Activated CD8-positive, alpha-beta T cell treated with anti-CD3 and anti-CD28 coated beads for 36 hours (primary cell): ENCODE measurements at regions not wholly inside any gene's neighbourhood (a gene's known extent, or its start where the extent isn't known, plus 50 kb on each side); places are given as distances from the start of the nearest gene placed in this dataset.

Experiments
- ATAC-seq: fragments of 200-7000 bp; cut with Tn5 transposase; one replicate; pipeline ENCODE4 v1.10.0; 2021; ENCODE audit warnings: mild to moderate bottlenecking, moderate library complexity
- CTCF ChIA-PET: fragments of 350-600 bp; sonication (Branson Sonifier 250); formaldehyde crosslinking; loops from one replicate; lab custom pipeline; 2021; ENCODE audit warnings: antibody characterized with exemption; lab: Charles Lee
- POLR2A ChIA-PET: fragments of 350-600 bp; sonication (Branson Sonifier 250); formaldehyde crosslinking; loops from one replicate; lab custom pipeline; 2021; ENCODE audit warnings: antibody characterized with exemption; lab: Charles Lee
- DNase-seq: peaks from one replicate; pipeline ENCODE4 v3.0.0-alpha.2; 2020
- H3K27ac Mint-ChIP-seq: one replicate; pipeline ENCODE4 v1.8.0; 2021; ENCODE audit warnings: mild to moderate bottlenecking, mixed read lengths
- H3K27me3 Mint-ChIP-seq: one replicate; pipeline ENCODE4 v1.8.0; 2021; ENCODE audit warnings: mixed read lengths
- H3K36me3 Mint-ChIP-seq: one replicate; pipeline ENCODE4 v1.8.0; 2021; ENCODE audit warnings: low read depth, mixed read lengths
- H3K4me1 Mint-ChIP-seq: one replicate; pipeline ENCODE4 v1.8.0; 2021; ENCODE audit warnings: low read depth, mixed read lengths
- H3K4me3 Mint-ChIP-seq: one replicate; pipeline ENCODE4 v1.8.0; 2021; ENCODE audit warnings: mild to moderate bottlenecking, moderate library complexity, mixed read lengths
- H3K9me3 Mint-ChIP-seq: one replicate; pipeline ENCODE4 v1.8.0; 2021; ENCODE audit warnings: mixed read lengths
- CTCF ChIP-seq: fragments of 200-600 bp; IDR thresholded peaks from one replicate; pipeline ENCODE4 v1.8.0; 2022; ENCODE audit warnings: antibody characterized with exemption, mild to moderate bottlenecking
- intact Hi-C: fragments of 100-400 bp; cut with micrococcal nuclease; formaldehyde crosslinking; loops from one replicate; pipeline ENCODE4 v1.10.0; 2022

DNA sequence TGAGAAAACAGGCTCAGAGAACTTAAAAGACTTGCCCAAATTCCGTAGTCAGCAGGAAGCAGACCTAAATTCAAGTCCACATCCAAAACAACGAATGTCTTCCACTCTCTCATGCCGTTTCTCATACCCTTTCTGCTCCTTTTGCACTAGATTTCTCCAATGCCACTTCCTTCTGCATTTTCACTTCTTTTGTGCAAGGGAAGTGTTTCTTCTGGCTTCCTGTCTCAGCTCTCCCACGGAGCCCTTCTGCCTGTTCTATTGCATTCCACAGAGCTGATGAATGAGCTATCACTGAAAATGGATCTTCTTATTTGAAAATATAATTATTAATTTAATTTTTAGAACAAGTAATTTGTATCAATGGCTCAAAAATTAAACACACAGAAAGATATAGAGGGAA lies 56.1 kb upstream of the STK24 start:
- H3K27ac Mint-ChIP-seq, result no peak overlapping the region
- CTCF ChIA-PET, result interaction anchor here (1.0 to 2.4 kb wide), 3 partner anchors 20 to 188 kb away, joined by 3 to 11 read pairs (median 5); no protein-coding TSS in a partner anchor
- TF ChIP-seq CTCF, result no peak
- intact Hi-C loops, result no loop called here
- no peaks in the 10 kb centered on the region for H3K9me3 Mint-ChIP-seq
- H3K27me3 Mint-ChIP-seq, result no peaks in the 10 kb centered on the region
- POLR2A ChIA-PET, result no interaction called here
- no peaks in the 10 kb centered on the region for H3K4me1 Mint-ChIP-seq
- H3K36me3 Mint-ChIP-seq, result no peaks in the 10 kb centered on the region
- no peak for DNase-seq
- no peak overlapping the region for H3K4me3 Mint-ChIP-seq
- no peak for ATAC-seq

DNA sequence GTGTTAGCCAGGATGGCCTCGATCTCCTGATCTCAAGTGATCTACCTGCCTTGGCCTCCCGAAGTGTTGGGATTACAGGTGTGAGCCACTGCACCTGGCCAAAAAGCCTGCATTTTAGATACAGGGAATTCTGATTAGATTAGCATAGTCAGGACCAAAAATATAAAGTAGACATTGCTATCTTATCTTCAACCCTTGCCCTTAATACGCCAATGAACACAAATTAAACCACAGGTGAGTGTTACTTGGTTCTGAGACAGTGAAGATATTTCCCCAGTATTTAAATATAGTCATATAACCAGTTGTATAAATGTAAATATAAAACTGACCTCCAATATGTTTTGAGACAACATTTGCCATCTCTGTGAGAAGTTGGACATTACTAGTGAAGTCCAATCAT lies 52.1 kb upstream of the STK24 start:
- no peak overlapping the region for H3K4me3 Mint-ChIP-seq
- no peaks in the 10 kb centered on the region for H3K36me3 Mint-ChIP-seq
- no peak for DNase-seq
- H3K9me3 Mint-ChIP-seq, result no peaks in the 10 kb centered on the region
- ChIA-PET POLR2A (no interaction called here), CTCF (no interaction called here)
- H3K4me1 Mint-ChIP-seq, result no peaks in the 10 kb centered on the region
- intact Hi-C loops, result no loop called here
- no peak for ATAC-seq
- H3K27me3 Mint-ChIP-seq, result no peaks in the 10 kb centered on the region
- no peak for TF ChIP-seq CTCF
- no peak overlapping the region for H3K27ac Mint-ChIP-seq
